Hematopoietic multipotent progenitor cell treated with erythropoietin and hydrocortisone succinate and interleukin-3 and kit ligand, for 17 days (in vitro differentiated cells): ENCODE measurements at regions not wholly inside any gene's neighbourhood (a gene's known extent, or its start where the extent isn't known, plus 50 kb on each side); places are given as distances from the start of the nearest gene placed in this dataset.
"Not testable (repeated sequence)": the region's sequence is repeated elsewhere in the genome, so short reads cannot be mapped to it uniquely, and the experiment has no call there.

Experiments used
- DNase-seq: peaks from one replicate; pipeline ENCODE4 v3.0.0-alpha.2; 2015; ENCODE audit warnings: low spot score

GRCh38 chr6:27106382-27106781 lies 141.1 kb upstream of the PRSS16 start:
- no peak for DNase-seq

GRCh38 chr6:27111743-27112142 lies 135.8 kb upstream of the PRSS16 start:
- DNase-seq, result no peak

- no peak for DNase-seq
Measured at GRCh38 chr6:27112974-27113373, 134.5 kb upstream of the PRSS16 start.

- no peak for DNase-seq
Measured at GRCh38 chr6:27119329-27119728, 128.2 kb upstream of the PRSS16 start.

GRCh38 chr6:27119761-27120160 lies 127.7 kb upstream of the PRSS16 start:
- no peak for DNase-seq

GRCh38 chr6:27121640-27122039 lies 125.9 kb upstream of the PRSS16 start:
- no peak for DNase-seq

GRCh38 chr6:27124252-27124657 lies 123.2 kb upstream of the PRSS16 start:
- DNase-seq, result no peak

GRCh38 chr6:27126046-27126814 lies 121.3 kb upstream of the PRSS16 start:
- DNase-seq, result no peak

- peak; percentile 96 for DNase-seq
Measured at GRCh38 chr6:27126815-27127537, 120.5 kb upstream of the PRSS16 start.

- DNase-seq, result not testable (repeated sequence)
Measured at GRCh38 chr6:27127874-27128273, 119.6 kb upstream of the PRSS16 start.

GRCh38 chr6:27128311-27129094 lies 119.0 kb upstream of the PRSS16 start:
- DNase-seq, result no peak

- DNase-seq, result peak; percentile 21
Measured at GRCh38 chr6:27129095-27129815, 118.2 kb upstream of the PRSS16 start.

- DNase-seq, result no peak
Measured at GRCh38 chr6:27129917-27130316, 117.6 kb upstream of the PRSS16 start.

GRCh38 chr6:27130668-27131428 lies 116.7 kb upstream of the PRSS16 start:
- no peak for DNase-seq

- DNase-seq, result not testable (repeated sequence)
Measured at GRCh38 chr6:27132282-27132531, 115.3 kb upstream of the PRSS16 start.

GRCh38 chr6:27132532-27133280 lies 114.8 kb upstream of the PRSS16 start:
- peak; percentile 99 for DNase-seq

GRCh38 chr6:27133281-27134227 lies 113.9 kb upstream of the PRSS16 start:
- DNase-seq, result peak; percentile 70

GRCh38 chr6:27135087-27135657 lies 112.3 kb upstream of the PRSS16 start:
- DNase-seq, result peak; percentile 21

- DNase-seq, result no peak
Measured at GRCh38 chr6:27136077-27136644, 111.3 kb upstream of the PRSS16 start.
